EH (cell line): ENCODE measurements at regions not wholly inside any gene's neighbourhood (a gene's known extent, or its start where the extent isn't known, plus 50 kb on each side); places are given as distances from the start of the nearest gene placed in this dataset.
"Not testable (repeated sequence)": the region's sequence is repeated elsewhere in the genome, so short reads cannot be mapped to it uniquely, and the experiment has no call there.

Experiments used
- DNase-seq: peaks from one replicate; pipeline ENCODE4 v3.0.0-alpha.2; 2015; ENCODE audit warnings: low read depth

- DNase-seq, result no peak
Observed at GRCh38 chr7:137110091-137110509, 233.4 kb downstream of the PTN start.

GRCh38 chr7:137107802-137108201 lies 235.7 kb downstream of the PTN start:
- DNase-seq, result not testable (repeated sequence)

- peak; percentile 45 for DNase-seq
Observed at GRCh38 chr7:137103526-137103925, 235.1 kb downstream of the CHRM2 start.

GRCh38 chr7:137097111-137097510 lies 228.7 kb downstream of the CHRM2 start:
- DNase-seq, result peak; percentile 47

- peak; percentile 65 for DNase-seq
Observed at GRCh38 chr7:137096607-137097006, 228.2 kb downstream of the CHRM2 start.

- no peak for DNase-seq
Observed at GRCh38 chr7:137093198-137093597, 224.7 kb downstream of the CHRM2 start.

- peak; percentile 38 for DNase-seq
Observed at GRCh38 chr7:137091396-137091795, 222.9 kb downstream of the CHRM2 start.

- DNase-seq, result no peak
Observed at GRCh38 chr7:137086896-137087295, 218.4 kb downstream of the CHRM2 start.

- DNase-seq, result peak; percentile 75
Observed at GRCh38 chr7:137084607-137085380, 216.3 kb downstream of the CHRM2 start.

GRCh38 chr7:137082391-137082790 lies 213.9 kb downstream of the CHRM2 start:
- no peak for DNase-seq

GRCh38 chr7:137081321-137082093 lies 213.1 kb downstream of the CHRM2 start:
- peak; percentile 96 for DNase-seq

- DNase-seq, result peak; percentile 18
Observed at GRCh38 chr7:137080516-137081203, 212.2 kb downstream of the CHRM2 start.

- no peak for DNase-seq
Observed at GRCh38 chr7:137078781-137079180, 210.3 kb downstream of the CHRM2 start.

GRCh38 chr7:137074391-137075030 lies 206.1 kb downstream of the CHRM2 start:
- DNase-seq, result peak; percentile 82

GRCh38 chr7:137073571-137074325 lies 205.3 kb downstream of the CHRM2 start:
- DNase-seq, result peak; percentile 73
